Memory B cell (primary cell): ENCODE measurements at regions not wholly inside any gene's neighbourhood (a gene's known extent, or its start where the extent isn't known, plus 50 kb on each side); places are given as distances from the start of the nearest gene placed in this dataset.
"Not testable (repeated sequence)": the region's sequence is repeated elsewhere in the genome, so short reads cannot be mapped to it uniquely, and the experiment has no call there.

Experiments
- ATAC-seq: fragments of 150-1000 bp; cut with Tn5 transposase; 2 replicates; pipeline ENCODE4 v1.10.0; 2021; ENCODE audit warnings: low read depth, mild to moderate bottlenecking, moderate library complexity
- DNase-seq, 2 donors: peaks; one replicate each; pipeline ENCODE4 v3.0.0; 2022; ENCODE audit warnings: low spot score in 2 of 2
- H3K27ac Mint-ChIP-seq: one replicate; pipeline ENCODE4 v1.8.0; 2022; ENCODE audit warnings: mild to moderate bottlenecking, moderate library complexity, mixed read lengths
- H3K27me3 Mint-ChIP-seq: one replicate; pipeline ENCODE4 v1.8.0; 2022; ENCODE audit warnings: mixed read lengths
- H3K36me3 Mint-ChIP-seq: one replicate; pipeline ENCODE4 v1.8.0; 2022; ENCODE audit warnings: mild to moderate bottlenecking, mixed read lengths
- H3K4me1 Mint-ChIP-seq: one replicate; pipeline ENCODE4 v1.8.0; 2022; ENCODE audit warnings: mixed read lengths
- H3K4me3 Mint-ChIP-seq: one replicate; pipeline ENCODE4 v1.8.0; 2022; ENCODE audit warnings: mild to moderate bottlenecking, moderate library complexity, mixed read lengths
- H3K9me3 Mint-ChIP-seq: one replicate; pipeline ENCODE4 v1.8.0; 2022; ENCODE audit warnings: mixed read lengths

GRCh38 chr2:183438541-183438940, 314.3 kb downstream of the NUP35 start:
- DNase-seq = no peak
- Mint-ChIP-seq H3K9me3 (peaks cover 3% of the 10 kb centered on the region), H3K27ac (no peak overlapping the region), H3K36me3 (no peaks in the 10 kb centered on the region), H3K4me1 (no peaks in the 10 kb centered on the region), H3K4me3 (no peak overlapping the region), H3K27me3 (peaks cover 3% of the 10 kb centered on the region)
- no peak for ATAC-seq

GRCh38 chr2:183455056-183455455, 330.8 kb downstream of the NUP35 start:
- Mint-ChIP-seq H3K36me3 (no peaks in the 10 kb centered on the region), H3K4me1 (no peaks in the 10 kb centered on the region), H3K27me3 (peaks cover 2% of the 10 kb centered on the region), H3K27ac (no peak overlapping the region), H3K9me3 (no peaks in the 10 kb centered on the region), H3K4me3 (no peak overlapping the region)
- no peak for DNase-seq
- no peak for ATAC-seq

- no peaks in the 10 kb centered on the region for H3K4me1 Mint-ChIP-seq
- DNase-seq (no peak), ATAC-seq (no peak)
- no peaks in the 10 kb centered on the region for H3K9me3 Mint-ChIP-seq
- H3K36me3 Mint-ChIP-seq = no peaks in the 10 kb centered on the region
- no peak overlapping the region for H3K27ac Mint-ChIP-seq
- H3K27me3 Mint-ChIP-seq = peaks cover 2% of the 10 kb centered on the region
- no peak overlapping the region for H3K4me3 Mint-ChIP-seq
These were observed 331.9 kb downstream of the NUP35 start for GRCh38 chr2:183456177-183456576.

- peaks cover 4% of the 10 kb centered on the region for H3K9me3 Mint-ChIP-seq
- H3K36me3 Mint-ChIP-seq = no peaks in the 10 kb centered on the region
- no peak for ATAC-seq
These were observed 334.2 kb downstream of the NUP35 start for GRCh38 chr2:183458460-183458859.

GRCh38 chr2:183459466-183459865, 335.2 kb downstream of the NUP35 start:
- Mint-ChIP-seq H3K27me3 (peaks cover 2% of the 10 kb centered on the region), H3K9me3 (peaks cover 4% of the 10 kb centered on the region), H3K36me3 (no peaks in the 10 kb centered on the region), H3K4me1 (no peaks in the 10 kb centered on the region), H3K4me3 (no peak overlapping the region), H3K27ac (no peak overlapping the region)
- DNase-seq (no peak), ATAC-seq (no peak)

More at GRCh38 chr2:183458460-183458859, 334.2 kb downstream of the NUP35 start:
- Mint-ChIP-seq H3K27ac (no peak overlapping the region), H3K27me3 (peaks cover 2% of the 10 kb centered on the region), H3K4me1 (no peaks in the 10 kb centered on the region), H3K4me3 (no peak overlapping the region)
- DNase-seq = no peak

GRCh38 chr2:183463821-183464220, 339.6 kb downstream of the NUP35 start:
- Mint-ChIP-seq H3K36me3 (no peaks in the 10 kb centered on the region), H3K27ac (no peak overlapping the region), H3K4me3 (no peak overlapping the region), H3K27me3 (no peaks in the 10 kb centered on the region), H3K9me3 (peaks cover 4% of the 10 kb centered on the region), H3K4me1 (no peaks in the 10 kb centered on the region)
- DNase-seq (no peak), ATAC-seq (no peak)

- no peak for ATAC-seq
- no peaks in the 10 kb centered on the region for H3K27me3 Mint-ChIP-seq
These were observed 340.8 kb downstream of the NUP35 start for GRCh38 chr2:183465048-183465447.

GRCh38 chr2:183474912-183475695, 350.9 kb downstream of the NUP35 start:
- no peaks in the 10 kb centered on the region for H3K27me3 Mint-ChIP-seq
- ATAC-seq = no peak

More at GRCh38 chr2:183465048-183465447, 340.8 kb downstream of the NUP35 start:
- Mint-ChIP-seq H3K36me3 (no peaks in the 10 kb centered on the region), H3K9me3 (peaks cover 8% of the 10 kb centered on the region), H3K4me3 (no peak overlapping the region), H3K27ac (no peak overlapping the region), H3K4me1 (no peaks in the 10 kb centered on the region)
- no peak for DNase-seq

GRCh38 chr2:183476490-183476889, 352.2 kb downstream of the NUP35 start:
- no peaks in the 10 kb centered on the region for H3K4me1 Mint-ChIP-seq
- no peak overlapping the region for H3K27ac Mint-ChIP-seq
- ATAC-seq = no peak
- H3K9me3 Mint-ChIP-seq = peaks cover 3% of the 10 kb centered on the region
- no peaks in the 10 kb centered on the region for H3K36me3 Mint-ChIP-seq
- no peaks in the 10 kb centered on the region for H3K27me3 Mint-ChIP-seq
- no peak overlapping the region for H3K4me3 Mint-ChIP-seq
- DNase-seq = no peak

More at GRCh38 chr2:183474912-183475695, 350.9 kb downstream of the NUP35 start:
- Mint-ChIP-seq H3K4me3 (no peak overlapping the region), H3K27ac (no peak overlapping the region), H3K9me3 (peaks cover 2% of the 10 kb centered on the region), H3K4me1 (no peaks in the 10 kb centered on the region), H3K36me3 (peaks cover 3% of the 10 kb centered on the region)
- DNase-seq = no peak

- Mint-ChIP-seq H3K36me3 (no peaks in the 10 kb centered on the region), H3K4me1 (no peaks in the 10 kb centered on the region), H3K27ac (no peak overlapping the region), H3K4me3 (no peak overlapping the region), H3K27me3 (no peaks in the 10 kb centered on the region), H3K9me3 (peaks cover 3% of the 10 kb centered on the region)
- DNase-seq (no peak), ATAC-seq (no peak)
These were observed 353.1 kb downstream of the NUP35 start for GRCh38 chr2:183477296-183477695.

GRCh38 chr2:183478941-183479595, 354.8 kb downstream of the NUP35 start:
- H3K27me3 Mint-ChIP-seq, ATAC-seq, H3K4me3 Mint-ChIP-seq, H3K4me1 Mint-ChIP-seq, H3K27ac Mint-ChIP-seq, H3K36me3 Mint-ChIP-seq, DNase-seq, H3K9me3 Mint-ChIP-seq: not testable (repeated sequence)

- Mint-ChIP-seq H3K27ac (no peak overlapping the region), H3K4me1 (no peaks in the 10 kb centered on the region), H3K27me3 (no peaks in the 10 kb centered on the region), H3K9me3 (peaks cover 1% of the 10 kb centered on the region), H3K4me3 (no peak overlapping the region), H3K36me3 (no peaks in the 10 kb centered on the region)
- ATAC-seq = no peak
- no peak for DNase-seq
These were observed 363.1 kb downstream of the NUP35 start for GRCh38 chr2:183487326-183487725.

- Mint-ChIP-seq H3K36me3 (no peaks in the 10 kb centered on the region), H3K4me1 (no peaks in the 10 kb centered on the region), H3K9me3 (no peaks in the 10 kb centered on the region), H3K27me3 (no peaks in the 10 kb centered on the region), H3K4me3 (no peak overlapping the region), H3K27ac (no peak overlapping the region)
- DNase-seq (no peak), ATAC-seq (no peak)
These were observed 364.2 kb downstream of the NUP35 start for GRCh38 chr2:183488421-183488820.

GRCh38 chr2:183490489-183490888, 366.2 kb downstream of the NUP35 start:
- no peak overlapping the region for H3K4me3 Mint-ChIP-seq
- no peaks in the 10 kb centered on the region for H3K36me3 Mint-ChIP-seq
- ATAC-seq (no peak), DNase-seq (no peak)
- no peaks in the 10 kb centered on the region for H3K4me1 Mint-ChIP-seq
- H3K27me3 Mint-ChIP-seq = no peaks in the 10 kb centered on the region
- no peak overlapping the region for H3K27ac Mint-ChIP-seq
- H3K9me3 Mint-ChIP-seq = no peaks in the 10 kb centered on the region
